K562 (cell line): ENCODE measurements at regions not wholly inside any gene's neighbourhood (a gene's known extent, or its start where the extent isn't known, plus 50 kb on each side); places are given as distances from the start of the nearest gene placed in this dataset.

Experiments
- CBFA2T2 ChIP-seq: fragments of 450-650 bp; conservative IDR thresholded peaks from 2 replicates; pipeline ENCODE4 v1.6.1; 2017; ENCODE audit warnings: mild to moderate bottlenecking
- CHD2 ChIP-seq: IDR thresholded peaks from 2 replicates; pipeline ENCODE4 v1.6.1; 2011; ENCODE audit warnings: low read depth, low read length
- DDX20 ChIP-seq: fragments of 450-650 bp; IDR thresholded peaks from 2 replicates; pipeline ENCODE4 v1.6.1; 2016; ENCODE audit warnings: missing genetic modification characterization, low read depth, mild to moderate bottlenecking, missing compliant biosample characterization, moderate library complexity
- E4F1 ChIP-seq: fragments of 250-450 bp; sonication (Bioruptor Pico); IDR thresholded peaks from 2 replicates; pipeline ENCODE4 v1.5.0; 2021; ENCODE audit warnings: mild to moderate bottlenecking, borderline replicate concordance
- ETV5 ChIP-seq: sonication (generic); formaldehyde crosslinking; IDR thresholded peaks from 2 replicates; pipeline ENCODE4 v1.4.0; 2020; ENCODE audit warnings: low read depth, mild to moderate bottlenecking, missing genetic modification reagents
- GATAD2B ChIP-seq: fragments of 450-650 bp; IDR thresholded peaks from 2 replicates; pipeline ENCODE4 v1.6.1; 2017; ENCODE audit warnings: mild to moderate bottlenecking, borderline replicate concordance
- KLF13 ChIP-seq: fragments of 450-650 bp; IDR thresholded peaks from 2 replicates; pipeline ENCODE4 v1.6.1; 2016; ENCODE audit warnings: missing genetic modification characterization, low read depth, mild to moderate bottlenecking, missing compliant biosample characterization, moderate library complexity, borderline replicate concordance
- MECOM ChIP-seq: fragments of 250-450 bp; sonication (Bioruptor Pico); IDR thresholded peaks from 2 replicates; pipeline ENCODE4 v1.8.0; 2022; ENCODE audit warnings: inconsistent platforms
- MEF2D ChIP-seq: conservative IDR thresholded peaks from 2 replicates; pipeline ENCODE4 v1.6.1; 2016; ENCODE audit warnings: low read depth, missing genetic modification characterization, missing compliant biosample characterization
- NCOA2 ChIP-seq, 2 experiments: fragments of 450-650 bp; IDR thresholded peaks; 2 replicates each; pipeline ENCODE4 v1.6.1; 2018; ENCODE audit warnings: mild to moderate bottlenecking in 2 of 2, moderate library complexity in 1 of 2; ENCODE audit not compliant: partially characterized antibody in 2 of 2
- POLR2AphosphoS5 ChIP-seq: IDR thresholded peaks from 2 replicates; pipeline ENCODE4 v1.6.1; 2011; ENCODE audit warnings: mild to moderate bottlenecking, low read depth, low read length, moderate library complexity; ENCODE audit not compliant: control insufficient read depth, insufficient read depth
- PTRF ChIP-seq: fragments of 450-650 bp; IDR thresholded peaks from 2 replicates; pipeline ENCODE4 v1.6.1; 2016; ENCODE audit warnings: mild to moderate bottlenecking, missing genetic modification characterization, missing compliant biosample characterization
- SNIP1 ChIP-seq: fragments of 450-650 bp; IDR thresholded peaks from 2 replicates; pipeline ENCODE4 v1.7.1; 2017; ENCODE audit warnings: low read depth, mild to moderate bottlenecking
- TEAD1 ChIP-seq, 2 experiments: fragments of 450-650 bp in 1 of 2; sonication (generic) in 1 of 2; formaldehyde crosslinking; IDR thresholded peaks; 2 replicates each; pipeline versions ENCODE4 v1.4.0 to v1.8.0; 2020 to 2022; ENCODE audit warnings: mild to moderate bottlenecking in 2 of 2, missing genetic modification reagents in 1 of 2
- THRAP3 ChIP-seq: fragments of 450-650 bp; IDR thresholded peaks from 2 replicates; pipeline ENCODE4 v1.6.1; 2016; ENCODE audit warnings: mild to moderate bottlenecking, inconsistent platforms, borderline replicate concordance
- ZNF253 ChIP-seq: fragments of 250-450 bp; sonication (Bioruptor Pico); conservative IDR thresholded peaks from 2 replicates; pipeline ENCODE4 v1.6.1; 2021; ENCODE audit warnings: mild to moderate bottlenecking
- ZNF280A ChIP-seq: fragments of 450-650 bp; IDR thresholded peaks from 2 replicates; pipeline ENCODE4 v1.6.1; 2018; ENCODE audit warnings: mild to moderate bottlenecking, low read depth; ENCODE audit not compliant: partially characterized antibody
- ZNF347 ChIP-seq: fragments of 450-650 bp; formaldehyde crosslinking; IDR thresholded peaks from 2 replicates; pipeline ENCODE4 v1.4.0; 2020; ENCODE audit warnings: low read depth, mild to moderate bottlenecking, moderate library complexity
- ZNF583 ChIP-seq: fragments of 250-450 bp; sonication (Bioruptor Pico); IDR thresholded peaks from 2 replicates; pipeline ENCODE4 v1.4.0; 2020
- ZNF76 ChIP-seq: fragments of 250-450 bp; sonication (Bioruptor Pico); IDR thresholded peaks from 2 replicates; pipeline ENCODE4 v1.4.0; 2020; ENCODE audit warnings: mild to moderate bottlenecking, moderate library complexity, borderline replicate concordance
- ZNF780A ChIP-seq: fragments of 250-450 bp; sonication (Bioruptor Pico); IDR thresholded peaks from 2 replicates; pipeline ENCODE4 v1.5.0; 2021; ENCODE audit warnings: mild to moderate bottlenecking
- TF ChIP-seq, protein P1 (sequence below): fragments of 450-650 bp; IDR thresholded peaks from 2 replicates; pipeline ENCODE4 v1.6.1; 2017; ENCODE audit warnings: antibody characterized with exemption
- TF ChIP-seq, protein P2 (sequence below): fragments of 250-450 bp; sonication (Bioruptor Pico); IDR thresholded peaks from 2 replicates; pipeline ENCODE4 v1.8.0; 2021; ENCODE audit warnings: mild to moderate bottlenecking, moderate library complexity

GRCh38 chr6:15090145-15090579, 155.7 kb upstream of the JARID2 start (continued):
- peak; percentile 77 for TF ChIP-seq CHD2
- no peak for TF ChIP-seq TEAD1 (CRISPR knock-in tag; IDR thresholded peaks at IDR 0.05)
- no peak; the same call in 1 of the 2 replicates for TF ChIP-seq ETV5
- no peak; the same call in 1 of the 2 replicates for TF ChIP-seq ZNF583 (CRISPR knock-in tag)
- TF ChIP-seq, protein P1, sequence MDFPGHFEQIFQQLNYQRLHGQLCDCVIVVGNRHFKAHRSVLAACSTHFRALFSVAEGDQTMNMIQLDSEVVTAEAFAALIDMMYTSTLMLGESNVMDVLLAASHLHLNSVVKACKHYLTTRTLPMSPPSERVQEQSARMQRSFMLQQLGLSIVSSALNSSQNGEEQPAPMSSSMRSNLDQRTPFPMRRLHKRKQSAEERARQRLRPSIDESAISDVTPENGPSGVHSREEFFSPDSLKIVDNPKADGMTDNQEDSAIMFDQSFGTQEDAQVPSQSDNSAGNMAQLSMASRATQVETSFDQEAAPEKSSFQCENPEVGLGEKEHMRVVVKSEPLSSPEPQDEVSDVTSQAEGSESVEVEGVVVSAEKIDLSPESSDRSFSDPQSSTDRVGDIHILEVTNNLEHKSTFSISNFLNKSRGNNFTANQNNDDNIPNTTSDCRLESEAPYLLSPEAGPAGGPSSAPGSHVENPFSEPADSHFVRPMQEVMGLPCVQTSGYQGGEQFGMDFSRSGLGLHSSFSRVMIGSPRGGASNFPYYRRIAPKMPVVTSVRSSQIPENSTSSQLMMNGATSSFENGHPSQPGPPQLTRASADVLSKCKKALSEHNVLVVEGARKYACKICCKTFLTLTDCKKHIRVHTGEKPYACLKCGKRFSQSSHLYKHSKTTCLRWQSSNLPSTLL: no peak
- TF ChIP-seq MEF2D (tag): no peak; the same call in 1 of the 2 replicates
- TF ChIP-seq ZNF347: no peak
- TF ChIP-seq PTRF (tag): no peak
- no peak for TF ChIP-seq CBFA2T2
- TF ChIP-seq KLF13 (tag): no peak
- TF ChIP-seq THRAP3: no peak
- TF ChIP-seq ZNF280A: no peak
- no peak for TF ChIP-seq ZNF76 (CRISPR knock-in tag)
- no peak for TF ChIP-seq ZNF253 (CRISPR knock-in tag)
- TF ChIP-seq GATAD2B: no peak
- TF ChIP-seq, protein P2, sequence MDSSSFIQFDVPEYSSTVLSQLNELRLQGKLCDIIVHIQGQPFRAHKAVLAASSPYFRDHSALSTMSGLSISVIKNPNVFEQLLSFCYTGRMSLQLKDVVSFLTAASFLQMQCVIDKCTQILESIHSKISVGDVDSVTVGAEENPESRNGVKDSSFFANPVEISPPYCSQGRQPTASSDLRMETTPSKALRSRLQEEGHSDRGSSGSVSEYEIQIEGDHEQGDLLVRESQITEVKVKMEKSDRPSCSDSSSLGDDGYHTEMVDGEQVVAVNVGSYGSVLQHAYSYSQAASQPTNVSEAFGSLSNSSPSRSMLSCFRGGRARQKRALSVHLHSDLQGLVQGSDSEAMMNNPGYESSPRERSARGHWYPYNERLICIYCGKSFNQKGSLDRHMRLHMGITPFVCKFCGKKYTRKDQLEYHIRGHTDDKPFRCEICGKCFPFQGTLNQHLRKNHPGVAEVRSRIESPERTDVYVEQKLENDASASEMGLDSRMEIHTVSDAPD (CRISPR knock-in tag): no peak
- peak; percentile 77; the same call in 1 of the 2 replicates for TF ChIP-seq POLR2AphosphoS5
- TF ChIP-seq ZNF780A (CRISPR knock-in tag): no peak
- no peak for TF ChIP-seq MECOM (CRISPR knock-in tag)
- TF ChIP-seq SNIP1: no peak
- no peak for TF ChIP-seq E4F1
- no peak for TF ChIP-seq DDX20 (tag)
- TF ChIP-seq NCOA2 (IDR thresholded peaks at IDR 0.05; ENCODE audit: partially characterized antibody in 2 of 2): no peak
